Activated CD8-positive, alpha-beta T cell treated with anti-CD3 and anti-CD28 coated beads, Interleukin-2, amount 10 ng/mL, durations not matched to agents 7 days and 5 days (primary cell): ENCODE measurements at regions not wholly inside any gene's neighbourhood (a gene's known extent, or its start where the extent isn't known, plus 50 kb on each side); places are given as distances from the start of the nearest gene placed in this dataset.

Experiments used
- ATAC-seq: fragments of 150-1000 bp; cut with Tn5 transposase; one replicate; pipeline ENCODE4 v1.10.0; 2021; ENCODE audit warnings: moderate library complexity
- CTCF ChIA-PET: fragments of 350-600 bp; sonication (Branson Sonifier 250); formaldehyde crosslinking; loops from one replicate; lab custom pipeline; 2021; ENCODE audit warnings: antibody characterized with exemption; lab: Charles Lee
- POLR2A ChIA-PET: fragments of 350-600 bp; sonication (Branson Sonifier 250); formaldehyde crosslinking; loops from one replicate; lab custom pipeline; 2021; ENCODE audit warnings: antibody characterized with exemption; lab: Charles Lee
- DNase-seq: peaks from one replicate; pipeline ENCODE4 v3.0.0-alpha.2; 2020
- H3K27ac Mint-ChIP-seq: one replicate; pipeline ENCODE4 v1.8.0; 2021; ENCODE audit warnings: mild to moderate bottlenecking, mixed read lengths
- H3K27me3 Mint-ChIP-seq: one replicate; pipeline ENCODE4 v1.8.0; 2021; ENCODE audit warnings: low read depth, mixed read lengths
- H3K36me3 Mint-ChIP-seq: one replicate; pipeline ENCODE4 v1.8.0; 2021; ENCODE audit warnings: low read depth, mixed read lengths
- H3K4me1 Mint-ChIP-seq: one replicate; pipeline ENCODE4 v1.8.0; 2021; ENCODE audit warnings: low read depth, mixed read lengths
- H3K4me3 Mint-ChIP-seq: one replicate; pipeline ENCODE4 v1.8.0; 2021; ENCODE audit warnings: mild to moderate bottlenecking, mixed read lengths
- H3K9me3 Mint-ChIP-seq: one replicate; pipeline ENCODE4 v1.8.0; 2022; ENCODE audit warnings: mixed read lengths; ENCODE audit not compliant: insufficient read depth

DNA sequence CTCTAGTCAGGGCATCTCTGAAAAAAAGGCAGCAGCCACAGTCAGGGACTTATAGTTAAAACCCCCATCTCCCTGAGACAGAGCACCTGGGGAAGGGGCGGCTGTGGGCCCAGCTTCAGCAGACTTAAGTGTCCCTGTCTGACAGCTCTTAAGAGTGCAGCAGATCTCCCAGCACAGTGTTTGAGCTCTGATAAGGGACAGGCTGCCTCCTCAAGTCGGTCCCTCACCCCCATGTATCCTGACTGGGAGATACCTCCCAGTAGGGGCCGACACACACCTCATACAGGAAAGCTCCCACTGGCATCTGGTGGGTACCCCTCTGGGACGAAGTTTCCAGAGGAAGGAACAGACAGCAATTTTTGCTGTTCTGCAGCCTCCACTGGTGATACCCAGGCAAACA lies 129.0 kb downstream of the ANXA5 start:
- Mint-ChIP-seq H3K27me3 (peaks cover 9% of the 10 kb centered on the region), H3K4me1 (no peaks in the 10 kb centered on the region), H3K9me3 (no peaks in the 10 kb centered on the region), H3K4me3 (no peak overlapping the region), H3K36me3 (no peaks in the 10 kb centered on the region), H3K27ac (no peak overlapping the region)
- DNase-seq (no peak), ATAC-seq (no peak)
- POLR2A ChIA-PET = no interaction called here
- CTCF ChIA-PET = no interaction called here

DNA sequence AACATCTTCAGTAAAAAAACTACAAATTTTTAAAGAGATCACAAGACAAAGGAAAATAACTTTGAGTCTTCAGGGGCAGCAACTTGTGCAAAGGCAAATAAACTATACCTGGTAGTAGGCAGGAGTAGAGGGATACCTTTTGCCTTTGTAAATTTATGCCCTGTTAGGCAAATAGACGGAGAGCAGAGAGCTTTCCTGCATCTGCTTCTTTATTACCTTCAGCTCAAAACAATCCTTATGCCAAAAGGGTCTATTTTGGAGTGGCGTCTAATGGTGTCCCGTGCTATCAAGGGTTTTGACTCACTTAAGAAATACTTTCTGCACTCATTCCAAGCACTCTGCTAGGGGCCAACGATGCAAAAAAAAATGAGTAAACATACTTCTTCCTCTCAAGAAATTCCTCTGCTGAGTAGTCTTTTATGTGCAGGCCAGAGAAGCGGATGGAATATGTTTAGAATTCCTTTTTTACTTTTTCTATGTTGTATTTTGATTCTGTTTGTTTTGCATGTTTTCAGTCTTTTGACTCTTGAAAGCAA lies 131.9 kb downstream of the ANXA5 start:
- no peak for ATAC-seq
- H3K36me3 Mint-ChIP-seq = no peaks in the 10 kb centered on the region
- H3K9me3 Mint-ChIP-seq = no peaks in the 10 kb centered on the region
- H3K4me1 Mint-ChIP-seq = no peaks in the 10 kb centered on the region
- H3K4me3 Mint-ChIP-seq = no peak overlapping the region
- CTCF ChIA-PET = interaction anchor here (1.5 kb wide), 1 partner anchor 102 kb away, joined by 4 read pairs; no protein-coding TSS in a partner anchor
- H3K27me3 Mint-ChIP-seq = peaks cover 4% of the 10 kb centered on the region
- H3K27ac Mint-ChIP-seq = no peak overlapping the region
- POLR2A ChIA-PET = no interaction called here
- DNase-seq = no peak

DNA sequence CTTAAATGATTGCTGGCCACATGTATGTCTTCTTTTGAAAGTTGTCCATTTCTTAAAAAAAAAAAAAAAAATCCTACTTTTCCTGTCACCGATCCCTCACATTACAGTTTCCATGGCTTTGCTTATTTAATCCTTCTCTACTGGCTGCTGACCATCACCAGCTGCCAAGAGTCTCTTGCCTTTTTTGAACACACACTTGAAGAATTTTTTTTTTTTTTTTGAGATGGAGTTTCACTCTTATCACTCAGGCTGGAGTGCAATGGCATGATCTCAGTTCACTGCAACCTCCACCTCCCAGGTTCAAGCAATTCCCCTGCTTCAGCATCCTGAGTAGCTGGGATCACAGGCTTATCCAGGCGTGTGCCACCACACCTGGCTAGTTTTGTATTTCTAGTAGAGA lies 134.0 kb downstream of the ANXA5 start:
- ATAC-seq (no peak), DNase-seq (no peak)
- Mint-ChIP-seq H3K36me3 (no peaks in the 10 kb centered on the region), H3K4me3 (no peak overlapping the region), H3K27me3 (no peaks in the 10 kb centered on the region), H3K27ac (no peak overlapping the region), H3K4me1 (no peaks in the 10 kb centered on the region), H3K9me3 (no peaks in the 10 kb centered on the region)
- CTCF ChIA-PET = no interaction called here
- POLR2A ChIA-PET = no interaction called here

GRCh38 chr4:121555315-121556107 lies 141.3 kb downstream of the ANXA5 start:
- ChIA-PET POLR2A (no interaction called here), CTCF (no interaction called here)
- H3K27me3 Mint-ChIP-seq = peaks cover 2% of the 10 kb centered on the region
- no peaks in the 10 kb centered on the region for H3K9me3 Mint-ChIP-seq
- ATAC-seq (no peak), DNase-seq (no peak)
- H3K36me3 Mint-ChIP-seq = no peaks in the 10 kb centered on the region
- no peak overlapping the region for H3K4me3 Mint-ChIP-seq
- H3K4me1 Mint-ChIP-seq = no peaks in the 10 kb centered on the region
- no peak overlapping the region for H3K27ac Mint-ChIP-seq

DNA sequence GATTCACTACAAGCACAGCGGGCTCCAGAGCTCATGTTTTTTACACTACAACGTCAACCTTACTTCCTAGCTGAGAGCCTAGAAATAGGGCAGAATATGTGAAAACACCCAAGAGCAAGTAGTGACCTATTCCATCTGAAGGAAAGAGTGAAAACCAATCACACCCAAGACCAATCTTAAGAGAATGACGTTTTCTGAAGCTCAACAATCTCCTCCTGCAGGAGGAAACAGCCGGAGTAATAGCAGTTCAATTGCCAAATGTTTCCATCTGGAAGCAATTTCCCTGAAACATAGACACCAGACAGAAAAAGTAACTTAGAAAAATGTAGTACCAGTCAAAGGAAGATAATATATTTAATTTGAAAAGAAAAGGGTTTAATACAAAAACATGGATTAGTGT lies 142.4 kb downstream of the ANXA5 start:
- no peak overlapping the region for H3K4me3 Mint-ChIP-seq

GRCh38 chr4:121551881-121552280 lies 144.9 kb downstream of the ANXA5 start:
- H3K36me3 Mint-ChIP-seq = no peaks in the 10 kb centered on the region
- no peaks in the 10 kb centered on the region for H3K9me3 Mint-ChIP-seq
- no peaks in the 10 kb centered on the region for H3K4me1 Mint-ChIP-seq
- ATAC-seq = no peak
- no peak overlapping the region for H3K4me3 Mint-ChIP-seq
- peaks cover 2% of the 10 kb centered on the region for H3K27me3 Mint-ChIP-seq
- no peak overlapping the region for H3K27ac Mint-ChIP-seq
- DNase-seq = no peak
- POLR2A ChIA-PET = no interaction called here
- CTCF ChIA-PET = no interaction called here

More for the DNA sequence above, 142.4 kb downstream of the ANXA5 start:
- H3K27me3 Mint-ChIP-seq = peaks cover 2% of the 10 kb centered on the region
- CTCF ChIA-PET = no interaction called here
- DNase-seq (no peak), ATAC-seq (no peak)
- POLR2A ChIA-PET = no interaction called here
- H3K36me3 Mint-ChIP-seq = no peaks in the 10 kb centered on the region
- H3K9me3 Mint-ChIP-seq = no peaks in the 10 kb centered on the region
- no peak overlapping the region for H3K27ac Mint-ChIP-seq
- no peaks in the 10 kb centered on the region for H3K4me1 Mint-ChIP-seq

DNA sequence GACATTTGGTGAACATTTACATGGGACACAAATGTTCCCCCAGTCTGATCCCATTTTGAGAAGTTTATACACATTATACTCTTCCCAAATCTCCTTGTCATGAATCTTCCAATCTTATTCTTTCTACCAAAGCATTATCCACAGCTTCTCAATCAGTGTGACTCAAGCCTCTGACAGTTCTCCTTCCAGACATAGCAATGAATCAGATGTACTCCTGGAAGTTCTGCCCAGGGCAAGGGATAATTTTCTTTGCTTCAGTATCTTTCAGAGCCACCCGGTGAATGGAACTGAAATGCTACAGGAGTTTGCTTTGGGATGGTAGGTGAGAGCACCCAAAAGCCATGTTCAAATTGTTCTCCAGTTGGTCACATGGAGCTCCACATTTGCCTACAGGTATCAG lies 145.5 kb downstream of the ANXA5 start:
- no peaks in the 10 kb centered on the region for H3K9me3 Mint-ChIP-seq
- H3K4me3 Mint-ChIP-seq = no peak overlapping the region
- H3K27me3 Mint-ChIP-seq = peaks cover 2% of the 10 kb centered on the region
- no peaks in the 10 kb centered on the region for H3K36me3 Mint-ChIP-seq
- DNase-seq = no peak
- no peak overlapping the region for H3K27ac Mint-ChIP-seq
- ChIA-PET CTCF (no interaction called here), POLR2A (no interaction called here)
- H3K4me1 Mint-ChIP-seq = no peaks in the 10 kb centered on the region
- ATAC-seq = no peak

- no peaks in the 10 kb centered on the region for H3K27me3 Mint-ChIP-seq
- no peaks in the 10 kb centered on the region for H3K4me1 Mint-ChIP-seq
- DNase-seq = no peak
- H3K27ac Mint-ChIP-seq = no peak overlapping the region
- no peaks in the 10 kb centered on the region for H3K9me3 Mint-ChIP-seq
- ATAC-seq = no peak
- H3K36me3 Mint-ChIP-seq = no peaks in the 10 kb centered on the region
- H3K4me3 Mint-ChIP-seq = no peak overlapping the region
- ChIA-PET CTCF (no interaction called here), POLR2A (no interaction called here)
Measured at GRCh38 chr4:121541696-121542095, 155.1 kb downstream of the ANXA5 start.

- no peak for ATAC-seq
- Mint-ChIP-seq H3K36me3 (no peaks in the 10 kb centered on the region), H3K9me3 (no peaks in the 10 kb centered on the region), H3K27me3 (no peaks in the 10 kb centered on the region), H3K4me3 (no peak overlapping the region), H3K4me1 (no peaks in the 10 kb centered on the region), H3K27ac (no peak overlapping the region)
- ChIA-PET POLR2A (no interaction called here), CTCF (no interaction called here)
- DNase-seq = no peak
Measured at GRCh38 chr4:121535351-121535750, 154.5 kb upstream of the QRFPR start.

GRCh38 chr4:121534187-121534586 lies 153.4 kb upstream of the QRFPR start:
- CTCF ChIA-PET = no interaction called here
- Mint-ChIP-seq H3K27me3 (no peaks in the 10 kb centered on the region), H3K36me3 (no peaks in the 10 kb centered on the region), H3K27ac (no peak overlapping the region), H3K9me3 (no peaks in the 10 kb centered on the region), H3K4me3 (no peak overlapping the region), H3K4me1 (no peaks in the 10 kb centered on the region)
- POLR2A ChIA-PET = no interaction called here
- DNase-seq = no peak
- ATAC-seq = no peak

DNA sequence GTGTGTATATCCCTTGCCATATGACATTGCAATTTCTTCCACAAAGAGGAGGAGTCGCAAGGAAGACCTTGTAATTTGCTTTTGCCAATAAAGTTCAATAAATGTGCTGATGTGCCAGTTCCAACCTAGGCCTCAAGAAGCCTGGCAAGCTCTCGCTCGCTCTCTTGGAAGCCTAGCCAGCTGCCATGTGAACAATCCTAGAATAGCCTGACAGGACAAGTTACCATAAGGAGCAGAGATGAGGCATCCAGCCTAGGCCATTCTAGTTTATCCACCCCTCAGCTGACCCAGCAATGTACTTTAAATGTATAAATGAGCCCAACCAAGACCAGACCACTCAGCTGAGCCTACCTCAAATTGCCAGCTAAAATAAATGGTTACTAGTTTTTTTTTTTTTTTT lies 145.7 kb upstream of the QRFPR start:
- POLR2A ChIA-PET = no interaction called here
- no peak for ATAC-seq
- H3K9me3 Mint-ChIP-seq = no peaks in the 10 kb centered on the region

GRCh38 chr4:121519236-121519838 lies 138.5 kb upstream of the QRFPR start:
- CTCF ChIA-PET = no interaction called here
- POLR2A ChIA-PET = no interaction called here

More for the DNA sequence above, 145.7 kb upstream of the QRFPR start:
- H3K27me3 Mint-ChIP-seq = no peaks in the 10 kb centered on the region
- CTCF ChIA-PET = no interaction called here
- H3K4me1 Mint-ChIP-seq = no peaks in the 10 kb centered on the region
- DNase-seq = no peak
- H3K36me3 Mint-ChIP-seq = no peaks in the 10 kb centered on the region
- no peak overlapping the region for H3K27ac Mint-ChIP-seq
- no peak overlapping the region for H3K4me3 Mint-ChIP-seq

More at GRCh38 chr4:121519236-121519838, 138.5 kb upstream of the QRFPR start:
- ATAC-seq = no peak
- H3K4me1 Mint-ChIP-seq = no peaks in the 10 kb centered on the region
- no peaks in the 10 kb centered on the region for H3K27me3 Mint-ChIP-seq
- no peaks in the 10 kb centered on the region for H3K36me3 Mint-ChIP-seq
- no peak overlapping the region for H3K27ac Mint-ChIP-seq
- no peak for DNase-seq
- H3K9me3 Mint-ChIP-seq = no peaks in the 10 kb centered on the region
- no peak overlapping the region for H3K4me3 Mint-ChIP-seq
